Endothelial cell of umbilical vein (primary cell): ENCODE measurements at regions not wholly inside any gene's neighbourhood (a gene's known extent, or its start where the extent isn't known, plus 50 kb on each side); places are given as distances from the start of the nearest gene placed in this dataset.

Experiments
- BruUV-seq: library from RNA; stranded (reverse); fragments of 400-500 nt; replicated peaks from 2 replicates; lab custom pipeline; 2021; lab: Mats Ljungman, UMichigan
- CTCF ChIA-PET: fragments of 300-600, 350-600 bp; sonication (Branson Sonifier 250); formaldehyde crosslinking; loops from one replicate; lab custom pipeline; 2021; ENCODE audit warnings: antibody characterized with exemption, inconsistent platforms; lab: Charles Lee
- POLR2A ChIA-PET: fragments of 300-600, 350-600 bp; sonication (Branson Sonifier 250); formaldehyde crosslinking; loops from one replicate; lab custom pipeline; 2021; ENCODE audit warnings: antibody characterized with exemption, inconsistent platforms; lab: Charles Lee
- DNase-seq: peaks from one replicate; pipeline ENCODE4 v3.0.0-alpha.2; 2011; ENCODE audit warnings: low read depth, low spot score
- FAIRE-seq: peaks from 2 replicates; lab custom pipeline; 2011; peaks lifted over from hg19 to GRCh38; lab: Jason Lieb, UNC
- H2AFZ ChIP-seq: 2 replicates; pipeline ENCODE4 v1.6.0; 2012; ENCODE audit warnings: low read depth, low read length, control low read depth, inconsistent platforms
- H3K27ac ChIP-seq: 2 replicates; pipeline ENCODE4 v1.5.1; 2011; ENCODE audit warnings: low read depth, mild to moderate bottlenecking, control low read depth, low read length, moderate library complexity; ENCODE audit not compliant: insufficient read depth
- H3K27me3 ChIP-seq, 2 experiments: 2 replicates each; pipeline versions ENCODE4 v1.6.0 to v1.6.1; 2011; ENCODE audit warnings: low read length in 2 of 2, mixed read lengths in 1 of 2; ENCODE audit not compliant: control insufficient read depth in 2 of 2, insufficient read depth in 2 of 2
- H3K36me3 ChIP-seq, 2 experiments: 2 replicates in 1 of 2; 3 replicates in 1 of 2; pipeline ENCODE4 v1.5.1; 2011; ENCODE audit warnings: low read length in 2 of 2, mild to moderate bottlenecking in 1 of 2, moderate library complexity in 1 of 2; ENCODE audit not compliant: control insufficient read depth in 2 of 2, insufficient read depth in 2 of 2; ENCODE audit errors: extremely low read depth in 1 of 2
- H3K4me1 ChIP-seq: 3 replicates; pipeline ENCODE4 v1.5.1; 2011; ENCODE audit warnings: mild to moderate bottlenecking, low read length; ENCODE audit not compliant: control insufficient read depth, insufficient read depth; ENCODE audit errors: extremely low read depth
- H3K4me2 ChIP-seq: 2 replicates; pipeline ENCODE4 v1.6.1; 2011; ENCODE audit warnings: low read length, control low read depth, mixed read lengths; ENCODE audit not compliant: insufficient read depth
- H3K4me3 ChIP-seq, 3 experiments: fragments of 200-600 bp in 1 of 3; sonication (generic), shearing (Covaris generic) in 1 of 3; replicated peaks in 1 of 3; 2 replicates each; pipeline ENCODE4 v1.5.1; 2011 to 2016; ENCODE audit warnings: control low read depth in 3 of 3, low read length in 3 of 3, mild to moderate bottlenecking in 2 of 3, inconsistent platforms in 1 of 3, low read depth in 1 of 3, moderate library complexity in 1 of 3; ENCODE audit not compliant: insufficient read depth in 1 of 3
- H3K79me2 ChIP-seq: 2 replicates; pipeline ENCODE4 v1.6.0; 2012; ENCODE audit warnings: low read length, inconsistent platforms; ENCODE audit not compliant: control insufficient read depth, insufficient read depth
- H3K9ac ChIP-seq: replicated peaks from 2 replicates; pipeline ENCODE3; 2011; ENCODE audit warnings: low read length, control low read depth; ENCODE audit not compliant: insufficient read depth; ENCODE audit errors: extremely low read depth
- H3K9me1 ChIP-seq: replicated peaks from 3 replicates; pipeline ENCODE4 v1.6.0; 2011; ENCODE audit warnings: mild to moderate bottlenecking, low read length; ENCODE audit not compliant: control insufficient read depth, insufficient read depth; ENCODE audit errors: extremely low read depth
- H3K9me3 ChIP-seq: replicated peaks from 2 replicates; pipeline ENCODE4 v1.5.1; 2012; ENCODE audit warnings: low read length, inconsistent platforms; ENCODE audit not compliant: control insufficient read depth, insufficient read depth
- H4K20me1 ChIP-seq: replicated peaks from 2 replicates; pipeline ENCODE3; 2011; ENCODE audit warnings: mild to moderate bottlenecking, low read length; ENCODE audit not compliant: control insufficient read depth, insufficient read depth; ENCODE audit errors: extremely low read depth
- CTCF ChIP-seq, 2 donors: IDR thresholded peaks; 1 replicate in 1 of 2; 2 replicates in 1 of 2; pipeline ENCODE4 v1.5.1; 2011; ENCODE audit warnings: low read length in 2 of 2, mild to moderate bottlenecking in 2 of 2, moderate library complexity in 2 of 2, control low read depth in 1 of 2, inconsistent platforms in 1 of 2, low read depth in 1 of 2; ENCODE audit not compliant: insufficient read depth in 1 of 2; ENCODE audit errors: extremely low read depth in 1 of 2
- EZH2 ChIP-seq: IDR thresholded peaks from 2 replicates; pipeline ENCODE4 v1.6.1; 2012; ENCODE audit warnings: borderline replicate concordance, low read depth, mild to moderate bottlenecking, moderate library complexity, low read length, inconsistent platforms; ENCODE audit not compliant: severe bottlenecking
- FOS ChIP-seq: IDR thresholded peaks from 2 replicates; pipeline ENCODE4 v1.6.1; 2011; ENCODE audit warnings: mild to moderate bottlenecking, low read length, moderate library complexity, borderline replicate concordance; ENCODE audit not compliant: insufficient read depth
- GATA2 ChIP-seq: IDR thresholded peaks from 2 replicates; pipeline ENCODE4 v1.7.0; 2011; ENCODE audit warnings: low read depth, mild to moderate bottlenecking, moderate library complexity, mixed read lengths, low read length; ENCODE audit not compliant: insufficient read length, insufficient read depth
- JUN ChIP-seq: IDR thresholded peaks from 2 replicates; pipeline ENCODE4 v1.6.1; 2011; ENCODE audit warnings: borderline replicate concordance, low read depth; ENCODE audit not compliant: insufficient read length, insufficient read depth
- MYC ChIP-seq: IDR thresholded peaks from one replicate; pipeline ENCODE4 v1.6.1; 2011; ENCODE audit warnings: mild to moderate bottlenecking, low read depth, low read length
- POLR2A ChIP-seq: IDR thresholded peaks from 2 replicates; pipeline ENCODE4 v1.6.1; 2012; ENCODE audit warnings: low read depth, mild to moderate bottlenecking, control low read depth, low read length
- POLR2AphosphoS5 ChIP-seq: IDR thresholded peaks from 2 replicates; pipeline ENCODE4 v1.6.1; 2012; ENCODE audit warnings: low read depth, mild to moderate bottlenecking, control low read depth, low read length, moderate library complexity; ENCODE audit not compliant: insufficient read depth
- dilution Hi-C: fragments of 300-500 bp; cut with MboI; formaldehyde crosslinking; loops from one replicate; pipeline ENCODE4 v1.15.0; 2019; ENCODE audit warnings: low sequenced_read_pairs; ENCODE audit not compliant: extremely low pct_ligation_motif_present
- intact Hi-C: fragments of 100-400 bp; cut with micrococcal nuclease; formaldehyde crosslinking; loops from one replicate; pipeline ENCODE4 v1.10.0; 2022
- TF ChIP-seq, protein P1 (sequence below): IDR thresholded peaks from 2 replicates; pipeline ENCODE4 v1.6.1; 2011; ENCODE audit not compliant: insufficient read depth, insufficient read length

DNA sequence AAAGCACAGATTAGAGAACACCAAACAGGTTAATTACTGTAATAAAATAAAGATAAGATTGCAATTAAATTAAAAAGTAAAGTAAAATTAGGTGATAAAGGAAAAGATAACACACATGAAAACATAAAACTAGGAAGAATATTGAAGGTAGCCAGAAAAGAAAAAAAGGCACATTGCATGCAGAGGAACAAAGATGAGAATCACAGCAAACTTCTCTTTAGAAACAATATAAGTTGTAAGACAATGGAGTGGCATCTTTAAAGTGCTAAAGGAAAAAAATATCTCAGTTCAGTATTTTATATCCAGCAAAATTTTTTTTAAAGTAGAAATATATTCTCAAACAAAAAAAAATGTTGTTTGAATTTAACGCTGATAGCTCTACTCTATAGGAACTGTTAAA lies 366.0 kb downstream of the CPS1 start:
- H3K4me3 ChIP-seq: no peak overlapping the region
- FAIRE-seq (no peak), DNase-seq (no peak)
- no peaks in the 10 kb centered on the region for H3K79me2 ChIP-seq
- no peaks in the 10 kb centered on the region for H3K4me1 ChIP-seq
- no peaks in the 10 kb centered on the region for H3K27me3 ChIP-seq
- no peaks in the 10 kb centered on the region for H3K9me3 ChIP-seq
- no peak for TF ChIP-seq POLR2A
- TF ChIP-seq FOS: no peak
- TF ChIP-seq GATA2: no peak
- no peak for TF ChIP-seq POLR2AphosphoS5
- TF ChIP-seq, protein P1, sequence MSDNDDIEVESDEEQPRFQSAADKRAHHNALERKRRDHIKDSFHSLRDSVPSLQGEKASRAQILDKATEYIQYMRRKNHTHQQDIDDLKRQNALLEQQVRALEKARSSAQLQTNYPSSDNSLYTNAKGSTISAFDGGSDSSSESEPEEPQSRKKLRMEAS: no peak
- TF ChIP-seq CTCF (IDR thresholded peaks at IDR 0.05; ENCODE audit: extremely low read depth in 1 of 2, insufficient read depth in 1 of 2, low read depth in 1 of 2, low read length in 2 of 2): no peak
- TF ChIP-seq EZH2: no peak
- no peak for TF ChIP-seq JUN
- TF ChIP-seq MYC: no peak
- no peaks in the 10 kb centered on the region for H4K20me1 ChIP-seq
- no peak overlapping the region for H3K9ac ChIP-seq
- intact Hi-C loops (no loop called here), dilution Hi-C loops (no loop called here)
- no peaks in the 10 kb centered on the region for H3K36me3 ChIP-seq
- no TSS peak for BruUV-seq
- H3K27ac ChIP-seq: no peak overlapping the region
- no peak overlapping the region for H3K4me2 ChIP-seq
- H3K9me1 ChIP-seq: no peaks in the 10 kb centered on the region
- no peak overlapping the region for H2AFZ ChIP-seq
- ChIA-PET POLR2A (no interaction called here), CTCF (no interaction called here)
